Neural progenitor cell (in vitro differentiated cells): ENCODE measurements at regions not wholly inside any gene's neighbourhood (a gene's known extent, or its start where the extent isn't known, plus 50 kb on each side); places are given as distances from the start of the nearest gene placed in this dataset.

Source experiments
- EZH2 ChIP-seq: fragments of 200-600 bp; sonication (generic); IDR thresholded peaks from 2 replicates; pipeline ENCODE4 v1.6.1; 2017; ENCODE audit warnings: antibody characterized with exemption, mild to moderate bottlenecking, moderate library complexity
- EZH2phosphoT487 ChIP-seq: fragments of 200-600 bp; sonication (generic); IDR thresholded peaks from 2 replicates; pipeline ENCODE4 v1.6.1; 2017; ENCODE audit warnings: antibody characterized with exemption
- TF ChIP-seq, protein P1 (sequence below): fragments of 200-600 bp; sonication (generic); IDR thresholded peaks from 2 replicates; pipeline ENCODE4 v1.5.1; 2017; ENCODE audit warnings: antibody characterized with exemption, mild to moderate bottlenecking

DNA sequence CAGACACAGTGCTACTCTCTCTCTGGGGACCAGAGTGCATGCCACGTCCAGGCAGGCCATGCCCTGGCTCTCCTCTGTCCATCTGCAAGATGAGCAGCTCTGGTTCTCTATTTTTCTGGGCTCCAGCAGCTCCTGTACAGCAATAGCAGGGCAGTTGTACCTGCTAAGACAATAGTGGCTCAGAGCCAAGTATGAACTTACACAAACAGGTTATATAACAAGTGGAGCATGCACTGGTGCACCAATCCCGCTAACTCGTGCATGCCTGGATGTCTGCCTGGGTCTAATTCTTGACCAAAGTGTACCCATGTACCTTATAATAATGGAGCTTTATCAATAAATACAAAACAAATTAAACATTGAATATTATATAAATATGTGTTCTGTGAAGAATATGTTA is 392.3 kb downstream of the CENPC start:
- TF ChIP-seq, protein P1, sequence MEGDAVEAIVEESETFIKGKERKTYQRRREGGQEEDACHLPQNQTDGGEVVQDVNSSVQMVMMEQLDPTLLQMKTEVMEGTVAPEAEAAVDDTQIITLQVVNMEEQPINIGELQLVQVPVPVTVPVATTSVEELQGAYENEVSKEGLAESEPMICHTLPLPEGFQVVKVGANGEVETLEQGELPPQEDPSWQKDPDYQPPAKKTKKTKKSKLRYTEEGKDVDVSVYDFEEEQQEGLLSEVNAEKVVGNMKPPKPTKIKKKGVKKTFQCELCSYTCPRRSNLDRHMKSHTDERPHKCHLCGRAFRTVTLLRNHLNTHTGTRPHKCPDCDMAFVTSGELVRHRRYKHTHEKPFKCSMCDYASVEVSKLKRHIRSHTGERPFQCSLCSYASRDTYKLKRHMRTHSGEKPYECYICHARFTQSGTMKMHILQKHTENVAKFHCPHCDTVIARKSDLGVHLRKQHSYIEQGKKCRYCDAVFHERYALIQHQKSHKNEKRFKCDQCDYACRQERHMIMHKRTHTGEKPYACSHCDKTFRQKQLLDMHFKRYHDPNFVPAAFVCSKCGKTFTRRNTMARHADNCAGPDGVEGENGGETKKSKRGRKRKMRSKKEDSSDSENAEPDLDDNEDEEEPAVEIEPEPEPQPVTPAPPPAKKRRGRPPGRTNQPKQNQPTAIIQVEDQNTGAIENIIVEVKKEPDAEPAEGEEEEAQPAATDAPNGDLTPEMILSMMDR = no peak
- TF ChIP-seq EZH2 (no peak), EZH2phosphoT487 (no peak)
